GM12878 (cell line): ENCODE measurements at regions not wholly inside any gene's neighbourhood (a gene's known extent, or its start where the extent isn't known, plus 50 kb on each side); places are given as distances from the start of the nearest gene placed in this dataset.
A peak's percentile ranks its signal among the peaks of the same experiment; 100 is the strongest.

Experiments
- ATAC-seq: fragments of 200-7000 bp; cut with Tn5 transposase; 3 replicates; pipeline ENCODE4 v1.9.1; 2020; ENCODE audit warnings: mild to moderate bottlenecking, moderate library complexity
- BruUV-seq: library from RNA; stranded (reverse); fragments of 400-500 nt; replicated peaks from 2 replicates; lab custom pipeline; 2021; lab: Mats Ljungman, UMichigan
- CTCF ChIA-PET: fragments of 300-600 bp; sonication (Branson Sonifier 250); formaldehyde crosslinking; extraction: SDS; loops from one replicate; lab custom pipeline; 2021; ENCODE audit warnings: inconsistent platforms; lab: Yijun Ruan, JAX
- POLR2A ChIA-PET: fragments of 350-600 bp; formaldehyde crosslinking; extraction: SDS; loops from one replicate; lab custom pipeline; 2021; ENCODE audit warnings: inconsistent platforms; lab: Charles Lee
- RAD21 ChIA-PET: fragments of 300-600 bp; sonication (Branson Sonifier 250); formaldehyde crosslinking; loops from one replicate; lab custom pipeline; 2023; ENCODE audit warnings: antibody characterized with exemption; ENCODE audit not compliant: unreplicated experiment; lab: Charles Lee
- SMC1A ChIA-PET: fragments of 300-600 bp; sonication (Branson Sonifier 250); formaldehyde crosslinking; loops from one replicate; lab custom pipeline; 2023; ENCODE audit not compliant: unreplicated experiment, uncharacterized antibody; lab: Charles Lee
- DNase-seq: peaks from one replicate; pipeline ENCODE4 v3.0.0-alpha.2; 2011; ENCODE audit warnings: low read depth, low spot score
- FAIRE-seq: peaks from 3 replicates; lab custom pipeline; 2011; peaks lifted over from hg19 to GRCh38; lab: Jason Lieb, UNC
- H2AFZ ChIP-seq: 2 replicates; pipeline ENCODE4 v1.6.0; 2011; ENCODE audit warnings: low read depth, low read length, control low read depth; ENCODE audit not compliant: control insufficient read depth
- H3K27ac ChIP-seq: 2 replicates; pipeline ENCODE4 v1.5.1; 2011; ENCODE audit warnings: control low read depth; ENCODE audit not compliant: control insufficient read depth, insufficient read depth
- H3K27me3 ChIP-seq, 2 experiments: replicated peaks in 1 of 2; 2 replicates each; pipeline versions ENCODE4 v1.6.0 to v1.6.1; 2011; ENCODE audit warnings: low read length in 1 of 2; ENCODE audit not compliant: control insufficient read depth in 2 of 2, insufficient read depth in 2 of 2
- H3K36me3 ChIP-seq, 2 experiments: 2 replicates each; pipeline ENCODE4 v1.5.1; 2011; ENCODE audit warnings: low read length in 1 of 2; ENCODE audit not compliant: control insufficient read depth in 2 of 2, insufficient read depth in 2 of 2
- H3K4me1 ChIP-seq: 2 replicates; pipeline ENCODE4 v1.6.1; 2011; ENCODE audit warnings: mild to moderate bottlenecking, low read length, moderate library complexity, mixed read lengths; ENCODE audit not compliant: control insufficient read depth, insufficient read depth
- H3K4me2 ChIP-seq: 2 replicates; pipeline ENCODE4 v1.6.0; 2011; ENCODE audit warnings: control low read depth; ENCODE audit not compliant: control insufficient read depth, insufficient read depth
- H3K4me3 ChIP-seq: fragments of 200-600 bp; sonication (generic); 2 replicates; pipeline ENCODE4 v1.5.1; 2016
- H3K79me2 ChIP-seq: 2 replicates; pipeline ENCODE4 v1.6.0; 2011; ENCODE audit warnings: low read length; ENCODE audit not compliant: control insufficient read depth, insufficient read depth
- H3K9ac ChIP-seq: 2 replicates; pipeline ENCODE4 v1.8.0; 2011; ENCODE audit warnings: low read length, control low read depth, mixed read lengths; ENCODE audit not compliant: control insufficient read depth, insufficient read depth
- H3K9me3 ChIP-seq: replicated peaks from 3 replicates; pipeline ENCODE4 v1.5.1; 2011; ENCODE audit warnings: mild to moderate bottlenecking, low read length; ENCODE audit not compliant: control insufficient read depth, insufficient read depth
- H4K20me1 ChIP-seq: 2 replicates; pipeline ENCODE4 v1.6.0; 2011; ENCODE audit not compliant: control insufficient read depth, insufficient read depth
- BHLHE40 ChIP-seq, 2 experiments: fragments of 450-650 bp in 1 of 2; IDR thresholded peaks; 2 replicates each; pipeline ENCODE4 v1.6.1; 2011 to 2017; ENCODE audit warnings: low read depth in 2 of 2, borderline replicate concordance in 1 of 2, improper control_type of control experiment in 1 of 2, low read length in 1 of 2, mild to moderate bottlenecking in 1 of 2
- CREM ChIP-seq: IDR thresholded peaks from 2 replicates; pipeline ENCODE4 v1.6.1; 2014; ENCODE audit warnings: antibody characterized with exemption, low read depth
- EGR1 ChIP-seq, 2 experiments: IDR thresholded peaks; 1 replicate in 1 of 2; 2 replicates in 1 of 2; pipeline ENCODE4 v1.6.1; 2011 to 2012; ENCODE audit warnings: low read depth in 2 of 2, low read length in 2 of 2, borderline replicate concordance in 1 of 2, mild to moderate bottlenecking in 1 of 2, moderate library complexity in 1 of 2
- HCFC1 ChIP-seq: fragments of 150-350 bp; IDR thresholded peaks from 2 replicates; pipeline ENCODE4 v1.6.1; 2014; ENCODE audit warnings: low read length
- PKNOX1 ChIP-seq: fragments of 450-650 bp; IDR thresholded peaks from 2 replicates; pipeline ENCODE4 v1.6.1; 2016; ENCODE audit warnings: mild to moderate bottlenecking
- POU2F2 ChIP-seq: IDR thresholded peaks from 3 replicates; pipeline ENCODE4 v1.6.1; 2011; ENCODE audit warnings: low read depth, mild to moderate bottlenecking, low read length, borderline replicate concordance
- WRNIP1 ChIP-seq: IDR thresholded peaks from 2 replicates; pipeline ENCODE4 v1.6.1; 2011; ENCODE audit warnings: low read depth, low read length, improper control_type of control experiment, borderline replicate concordance
- ZNF217 ChIP-seq: fragments of 450-650 bp; IDR thresholded peaks from 2 replicates; pipeline ENCODE4 v1.6.1; 2017; ENCODE audit warnings: antibody characterized with exemption, mild to moderate bottlenecking
- ZNF274 ChIP-seq: IDR thresholded peaks from one replicate; pipeline ENCODE4 v1.8.0; 2011; ENCODE audit not compliant: insufficient read length, insufficient read depth
- ZSCAN29 ChIP-seq: fragments of 450-650 bp; IDR thresholded peaks from 2 replicates; pipeline ENCODE4 v1.6.1; 2017; ENCODE audit warnings: mild to moderate bottlenecking, moderate library complexity
- ZZZ3 ChIP-seq: IDR thresholded peaks from 2 replicates; pipeline ENCODE4 v1.6.1; 2011; ENCODE audit warnings: low read depth; ENCODE audit not compliant: control insufficient read depth, insufficient read length
- WGBS: methylation state at CpG from one replicate; pipeline ENCODE4 v1.1.6; 2016; ENCODE audit warnings: low lambda C conversion rate; ENCODE audit not compliant: insufficient replicate concordance, insufficient coverage; ENCODE audit errors: missing lambda C conversion rate; 5-methylcytosine and 5-hydroxymethylcytosine counted together
- in situ Hi-C: fragments of 300-500 bp; cut with MboI; formaldehyde crosslinking; loops from 9 replicates; pipeline ENCODE4 v1.14.3; 2018; ENCODE audit warnings: mixed read lengths
- intact Hi-C: fragments of 100-400 bp; cut with micrococcal nuclease; formaldehyde crosslinking; loops from one replicate; pipeline ENCODE4 v1.14.2; 2022; ENCODE audit not compliant: unreplicated experiment

GRCh38 chr6:144347933-144348332 lies 62.8 kb downstream of the UTRN start:
- Histone ChIP-seq H3K27ac (peak overlapping the region; percentile 38), H3K79me2 (peaks cover 74% of the 10 kb centered on the region), H4K20me1 (no peaks in the 10 kb centered on the region), H3K27me3 (no peaks in the 10 kb centered on the region), H3K4me3 (no peak overlapping the region), H3K36me3 (no peaks in the 10 kb centered on the region), H3K4me1 (peaks cover 44% of the 10 kb centered on the region), H3K4me2 (peak overlapping the region; percentile 54; the same call in 1 of the 2 replicates), H3K9me3 (no peaks in the 10 kb centered on the region), H3K9ac (no peak overlapping the region), H2AFZ (no peak overlapping the region)
- CTCF ChIA-PET, result interaction anchor here (1.2 kb wide), 1 partner anchor 42 kb away, joined by 3 read pairs; no protein-coding TSS in a partner anchor
- ATAC-seq, result no peak
- no TSS peak for BruUV-seq
- SMC1A ChIA-PET, result interaction anchor here (0.9 to 1.1 kb wide), 4 partner anchors 13 to 132 kb away, joined by 3 to 4 read pairs (median 4); no protein-coding TSS in a partner anchor
- no peak for FAIRE-seq
- 88% methylated on average over 5 of the region's 5 CpGs for WGBS
- in situ Hi-C loops, result no loop called here
- intact Hi-C loops, result loop anchor here (2.0 to 5.0 kb wide), 2 partner anchors 131 to 134 kb away; no protein-coding TSS in a partner anchor
- DNase-seq, result no peak
- RAD21 ChIA-PET, result interaction anchor here (0.6 to 2.0 kb wide), 3 partner anchors 10 to 129 kb away, joined by 3 to 7 read pairs (median 3); partner anchors contain the start of gene UTRN
- TF ChIP-seq PKNOX1 (no peak), CREM (no peak), ZZZ3 (no peak), EGR1 (IDR thresholded peaks at IDR 0.05; ENCODE audit: borderline replicate concordance in 1 of 2, low read depth in 2 of 2, low read length in 2 of 2) (no peak), ZSCAN29 (no peak), WRNIP1 (no peak), ZNF274 (no peak), BHLHE40 (IDR thresholded peaks at IDR 0.05; ENCODE audit: borderline replicate concordance in 1 of 2, low read depth in 2 of 2, low read length in 1 of 2) (no peak), ZNF217 (no peak), HCFC1 (no peak), POU2F2 (no peak)
- POLR2A ChIA-PET, result interaction anchor here (0.9 kb wide), 1 partner anchor 131 kb away, joined by 3 read pairs; no protein-coding TSS in a partner anchor
